Activated CD4-positive, alpha-beta T cell treated with anti-CD3 and anti-CD28 coated beads, Interleukin-2, amount 50 U/mL, for 4 hours (primary cell): ENCODE measurements at regions not wholly inside any gene's neighbourhood (a gene's known extent, or its start where the extent isn't known, plus 50 kb on each side); places are given as distances from the start of the nearest gene placed in this dataset.
"Not testable (repeated sequence)": the region's sequence is repeated elsewhere in the genome, so short reads cannot be mapped to it uniquely, and the experiment has no call there.

ENCODE experiments used
- DNase-seq, 2 experiments: peaks; one replicate each; pipeline ENCODE4 v3.0.0-alpha.2; 2020

DNA sequence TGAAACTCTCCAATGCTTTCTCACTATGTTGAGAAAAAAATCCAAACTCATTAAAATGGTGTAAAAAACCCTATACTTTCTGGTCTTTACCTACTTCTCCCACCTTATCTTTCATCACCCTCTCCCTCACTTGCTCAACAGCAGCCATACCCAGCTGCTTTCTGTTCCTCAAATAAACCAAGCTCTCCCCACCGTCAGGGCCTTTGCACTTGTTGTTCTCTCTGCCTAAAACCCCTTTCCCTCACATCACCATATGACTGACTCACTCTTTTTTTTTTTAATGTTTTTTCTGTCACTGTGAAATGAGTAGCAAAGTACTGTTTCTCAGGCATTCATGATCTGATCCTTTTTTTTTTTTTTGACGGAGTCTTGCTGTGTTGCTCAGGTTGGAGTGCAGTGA is 122.3 kb upstream of the TMEM164 start:
- DNase-seq, result no peak

DNA sequence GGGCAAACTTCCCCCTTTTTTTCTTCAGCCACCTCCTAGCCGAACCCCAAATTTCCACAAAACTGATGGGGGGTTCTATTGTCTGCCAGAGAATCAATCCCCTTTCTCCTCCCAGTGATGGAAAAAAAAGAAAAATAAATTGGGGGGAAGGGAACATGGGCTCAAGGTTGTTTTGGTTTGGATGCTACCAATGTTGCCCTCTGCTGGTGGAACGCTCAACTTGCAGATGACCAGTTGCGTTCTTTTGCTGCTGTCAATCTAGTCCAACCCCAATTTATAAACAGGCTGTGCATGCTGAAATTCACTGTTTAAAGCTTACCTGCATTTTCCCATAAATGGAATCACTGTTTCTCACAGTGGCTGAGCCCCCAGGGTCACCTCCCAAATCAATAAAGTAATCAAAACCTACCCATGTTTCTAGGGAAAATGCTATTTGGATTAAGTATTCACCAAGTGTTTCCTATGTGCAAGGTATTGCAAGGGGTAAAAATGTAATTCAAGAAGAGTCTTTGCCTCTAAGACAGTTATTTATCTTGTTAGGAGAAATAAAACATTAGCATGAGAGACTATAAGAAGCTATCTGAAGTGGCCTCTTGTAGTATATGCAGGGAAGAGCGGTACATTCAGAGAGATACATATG is 116.7 kb upstream of the TMEM164 start:
- peak in 1 of 2 experiments; percentile 5 for DNase-seq

DNA sequence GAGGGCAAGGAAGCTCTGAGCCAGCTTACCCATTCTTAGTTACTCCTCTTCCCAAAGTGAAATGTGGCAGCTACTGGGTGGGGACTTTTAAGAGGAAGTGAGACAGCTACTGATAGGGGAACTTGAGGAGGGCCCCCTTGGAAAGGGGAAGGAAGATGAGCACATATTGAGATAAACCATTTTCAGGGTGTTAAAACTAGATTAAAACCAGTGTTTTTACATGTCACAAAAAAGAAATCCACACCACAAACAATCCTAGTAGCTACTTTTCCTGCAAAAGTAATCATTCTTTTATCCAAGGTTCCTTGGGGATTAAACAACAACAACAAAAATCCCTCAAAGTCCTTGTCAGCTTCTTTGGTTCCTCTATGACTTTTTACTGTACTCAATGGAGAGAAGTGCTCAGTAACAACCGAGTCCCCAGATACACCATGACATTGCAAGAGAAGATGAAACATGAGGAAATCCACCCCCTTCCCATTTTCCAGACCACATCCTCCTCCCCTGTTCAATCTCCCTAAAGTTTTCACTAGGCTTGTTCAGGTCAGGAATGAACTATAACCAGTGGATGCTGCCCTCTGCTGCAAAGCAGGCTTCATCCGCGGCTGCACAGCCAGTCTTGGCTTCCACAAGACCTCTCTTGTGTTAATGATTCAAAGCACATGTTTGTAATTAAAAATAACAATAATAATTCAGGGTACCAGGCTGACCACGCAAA is 113.5 kb upstream of the TMEM164 start:
- no peak for DNase-seq

DNA sequence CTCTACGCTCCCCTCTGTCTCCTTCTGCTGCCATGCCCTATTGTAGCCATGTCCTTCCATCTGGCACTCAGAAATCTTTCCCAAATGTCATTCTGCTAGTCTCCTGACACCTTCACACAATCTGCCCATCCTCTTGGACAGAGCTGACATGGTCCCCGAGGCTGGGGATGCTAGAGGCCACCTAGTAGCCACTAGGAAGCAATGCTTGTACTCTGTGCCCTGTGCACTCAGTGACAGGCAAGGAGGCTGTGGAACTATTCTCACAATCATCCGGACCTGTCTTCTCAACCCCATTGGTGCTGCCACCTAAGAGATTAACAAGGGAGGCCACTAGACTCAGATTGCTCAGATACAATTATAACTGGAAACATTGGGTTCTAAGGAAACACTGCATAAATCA is 112.6 kb upstream of the TMEM164 start:
- DNase-seq, result no peak

DNA sequence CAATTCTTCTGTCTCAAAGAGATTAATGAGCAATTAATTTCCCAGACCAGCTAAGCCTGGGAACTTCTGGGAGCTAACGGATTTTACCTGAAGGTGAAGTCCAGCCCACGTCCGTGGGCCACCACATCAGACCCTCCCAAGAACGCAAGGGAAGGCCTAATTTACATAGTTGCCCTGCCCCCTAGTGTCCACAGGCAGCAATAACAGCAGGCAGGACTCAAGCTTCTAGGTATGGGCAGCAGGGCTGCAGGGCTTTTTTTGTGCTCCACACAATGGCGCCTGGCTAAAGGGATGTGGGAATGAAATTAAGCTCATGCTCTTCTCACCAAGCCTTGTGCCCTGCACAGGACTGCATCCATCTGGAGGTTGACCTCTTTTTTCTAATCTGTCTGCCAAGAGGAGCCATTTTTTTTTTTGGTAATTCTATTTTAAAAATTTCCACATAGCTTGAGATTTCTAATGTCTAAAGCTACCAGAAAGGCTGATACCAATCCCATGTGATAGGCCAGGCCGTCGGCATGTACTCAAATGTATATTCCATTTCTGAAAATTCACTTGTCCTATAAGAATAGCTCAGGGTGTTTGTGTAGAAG is 111.9 kb upstream of the TMEM164 start:
- peak; percentile 7 to 16 for DNase-seq

DNA sequence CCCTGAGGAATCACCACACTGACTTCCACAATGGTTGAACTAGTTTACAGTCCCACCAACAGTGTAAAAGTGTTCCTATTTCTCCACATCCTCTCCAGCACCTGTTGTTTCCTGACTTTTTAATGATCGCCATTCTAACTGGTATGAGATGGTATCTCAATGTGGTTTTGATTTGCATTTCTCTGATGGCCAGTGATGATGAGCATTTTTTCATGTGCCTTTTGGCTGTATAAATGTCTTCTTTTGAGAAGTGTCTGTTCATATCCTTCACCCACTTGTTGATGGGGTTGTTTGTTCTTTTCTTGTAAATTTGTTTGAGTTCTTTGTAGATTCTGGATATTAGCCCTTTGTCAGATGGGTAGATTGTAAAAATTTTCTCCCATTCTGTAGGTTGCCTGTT is 106.9 kb upstream of the TMEM164 start:
- DNase-seq, result not testable (repeated sequence)

DNA sequence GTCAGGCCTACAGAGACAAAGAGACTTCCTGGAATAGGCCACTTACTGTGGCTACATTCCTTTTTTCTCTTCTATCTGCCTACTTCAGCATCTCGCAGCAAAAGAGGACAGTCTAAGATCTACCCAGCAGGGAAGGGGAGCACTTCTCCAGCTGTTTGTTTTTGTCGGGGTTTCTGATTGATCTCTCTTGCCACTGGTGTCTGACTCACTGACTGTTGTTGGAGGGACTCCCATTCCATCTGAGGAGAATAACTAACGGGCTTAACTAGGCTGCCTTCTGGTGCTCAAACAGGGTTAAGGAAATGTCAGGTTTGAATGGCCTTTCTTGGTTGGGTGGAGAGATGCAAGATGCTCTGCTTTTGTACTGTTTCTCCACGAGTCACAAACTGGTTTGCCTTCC is 100.2 kb upstream of the TMEM164 start:
- DNase-seq, result no peak

DNA sequence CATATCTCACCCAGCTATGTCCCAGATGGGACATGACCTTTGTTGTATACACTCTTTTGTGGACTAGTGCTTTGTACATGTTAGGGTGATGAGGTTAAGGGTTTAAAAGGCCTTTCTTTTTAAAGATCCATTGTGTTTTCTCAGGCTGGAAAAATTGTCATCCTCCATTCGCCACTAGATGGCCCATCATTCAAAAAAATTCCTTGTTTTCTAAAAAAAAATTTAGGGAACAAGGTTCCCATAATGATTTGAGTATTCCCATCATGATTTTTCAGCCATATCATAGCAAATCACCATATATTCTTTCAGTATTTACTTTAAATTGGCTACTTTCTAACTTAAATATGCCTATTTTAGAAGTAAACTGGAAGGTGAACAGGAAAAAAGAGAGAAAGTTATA is 91.9 kb upstream of the TMEM164 start:
- no peak for DNase-seq

DNA sequence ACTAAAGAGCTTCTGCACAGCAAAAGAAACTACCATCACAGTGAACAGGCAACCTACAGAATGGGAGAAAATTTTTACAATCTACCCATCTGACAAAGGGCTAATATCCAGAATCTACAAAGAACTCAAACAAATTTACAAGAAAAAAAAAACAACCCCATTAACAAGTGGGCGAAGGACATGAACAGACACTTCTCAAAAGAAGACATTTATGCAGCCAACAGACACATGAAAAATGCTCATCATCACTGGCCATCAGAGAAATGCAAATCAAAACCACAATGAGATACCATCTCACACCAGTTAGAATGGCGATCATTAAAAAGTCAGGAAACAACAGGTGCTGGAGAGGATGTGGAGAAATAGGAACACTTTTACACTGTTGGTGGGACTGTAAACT is 89.9 kb upstream of the TMEM164 start:
- DNase-seq, result not testable (repeated sequence)

DNA sequence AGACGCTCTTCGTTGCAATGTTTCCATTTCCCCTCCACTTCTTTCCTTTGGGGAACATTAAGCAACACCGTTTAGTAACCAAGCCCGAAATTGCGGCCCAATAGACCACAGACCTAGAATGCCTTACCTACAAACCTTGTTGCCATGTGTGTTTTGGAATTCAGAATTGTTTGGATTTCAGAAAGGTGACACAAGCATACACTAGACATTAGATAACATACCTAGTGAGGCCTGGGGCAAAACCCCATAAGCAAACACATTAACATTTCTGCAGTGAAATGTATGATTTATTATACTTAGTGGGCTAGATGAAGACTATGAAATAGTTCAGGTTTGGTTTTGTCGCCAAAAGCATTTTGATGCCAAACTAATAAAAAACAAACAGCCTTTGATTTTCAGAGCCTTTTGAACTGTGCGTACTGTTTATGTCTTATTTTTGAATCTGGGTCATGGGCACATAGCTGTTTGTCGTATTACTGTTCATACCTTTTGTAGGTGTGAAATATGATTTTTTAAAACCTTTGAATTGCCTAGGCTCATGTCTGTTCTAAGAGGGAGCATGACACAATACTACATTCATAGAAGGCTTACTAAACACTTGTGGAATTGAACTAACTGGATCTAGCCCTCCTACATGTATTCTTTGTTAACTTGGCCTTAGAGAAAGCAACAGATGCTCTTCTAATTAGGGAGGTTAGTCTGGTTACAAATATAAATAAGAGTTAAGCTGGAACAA is 88.6 kb upstream of the TMEM164 start:
- DNase-seq, result no peak

DNA sequence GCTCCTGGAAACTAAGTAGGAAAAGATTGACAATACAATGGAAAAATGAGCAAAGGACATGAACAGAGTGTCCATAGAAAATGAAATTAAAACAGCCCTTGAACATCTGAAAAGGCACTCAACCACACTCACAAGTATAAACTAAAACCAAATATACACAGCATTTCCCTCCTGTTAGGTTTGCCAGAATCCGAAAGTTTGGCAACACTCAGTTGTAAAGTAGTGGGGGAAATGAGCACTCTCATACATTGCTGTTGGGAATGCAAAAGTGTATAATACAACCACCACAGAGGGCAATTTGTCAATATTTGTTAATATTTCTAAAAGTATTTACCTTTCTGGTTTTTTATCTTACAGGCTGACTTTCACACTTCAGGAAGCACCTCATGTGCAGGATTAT is 84.2 kb upstream of the TMEM164 start:
- DNase-seq, result no peak

DNA sequence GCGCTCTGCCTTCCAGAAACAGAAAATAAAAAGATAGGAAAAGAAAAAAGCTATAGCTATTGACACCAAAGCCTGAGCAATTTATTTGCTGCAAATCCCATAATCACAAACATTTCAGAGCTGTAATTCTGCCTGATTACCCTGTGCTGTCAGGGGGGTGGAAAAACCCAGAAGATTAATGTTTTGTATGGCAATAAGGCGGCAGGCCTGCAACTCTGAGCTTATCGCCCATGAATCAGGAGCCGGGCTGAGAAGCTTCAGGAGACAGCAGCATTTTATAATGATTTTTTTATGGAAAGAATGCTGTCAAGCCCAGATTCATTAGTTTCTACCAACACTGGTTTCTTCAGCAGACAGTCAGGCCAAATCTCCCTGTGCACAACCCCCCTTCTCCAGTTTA is 82.6 kb upstream of the TMEM164 start:
- no peak for DNase-seq

DNA sequence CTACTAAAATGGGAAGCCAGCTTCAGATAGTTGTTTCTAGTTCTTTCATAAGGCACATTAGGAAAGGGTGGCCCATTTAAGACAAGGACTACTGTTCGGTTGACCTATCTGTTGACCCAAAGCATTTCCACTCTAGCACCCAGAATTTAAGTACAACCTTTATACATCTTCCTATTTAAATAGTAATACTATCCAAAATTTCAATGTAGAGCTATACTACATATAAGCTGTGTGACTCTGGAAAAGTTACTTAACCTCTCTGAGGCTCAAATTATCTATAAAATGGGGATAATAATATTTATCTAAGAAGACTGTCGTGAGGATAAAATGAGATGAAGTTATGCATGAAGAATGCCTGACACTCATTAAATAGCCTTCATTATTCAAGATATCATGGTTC is 82.0 kb upstream of the TMEM164 start:
- DNase-seq, result no peak

DNA sequence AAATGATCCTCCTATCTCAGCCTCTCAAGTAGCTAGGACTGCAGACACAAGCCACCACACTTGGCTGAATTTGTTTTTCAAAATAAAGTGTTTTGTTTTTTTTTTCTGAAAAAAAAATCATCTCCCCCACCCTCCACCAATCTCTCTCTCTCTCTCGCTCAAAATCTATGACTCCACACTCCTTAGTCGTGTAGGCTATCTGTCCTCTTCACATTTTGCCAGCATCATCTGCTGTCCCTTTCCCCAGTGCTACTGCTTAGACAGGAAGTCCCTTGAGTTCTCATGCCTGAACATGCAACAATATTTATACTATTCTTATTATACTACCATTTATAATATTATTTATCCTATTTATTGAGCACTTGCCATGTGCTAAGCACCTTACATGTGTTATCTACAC is 80.7 kb upstream of the TMEM164 start:
- DNase-seq, result no peak

DNA sequence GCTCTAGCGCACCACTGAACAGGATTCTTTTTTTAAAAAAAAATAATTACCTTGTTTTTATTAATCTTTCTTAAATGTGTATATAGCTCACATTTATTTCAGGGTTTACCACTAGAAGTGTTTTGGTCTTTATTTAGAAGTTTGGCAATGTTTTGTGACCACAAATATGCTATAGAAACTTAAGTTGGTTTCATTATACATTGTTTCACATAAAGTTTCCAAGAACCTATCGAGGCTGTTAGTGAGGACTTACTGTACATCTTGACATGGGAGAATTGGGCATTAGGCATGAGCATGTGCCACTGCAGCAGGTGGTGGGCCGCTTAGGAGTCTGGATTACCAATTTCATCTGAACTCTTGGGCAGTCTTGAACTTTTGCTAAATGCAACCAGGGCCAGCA is 77.9 kb upstream of the TMEM164 start:
- not testable (repeated sequence) for DNase-seq

DNA sequence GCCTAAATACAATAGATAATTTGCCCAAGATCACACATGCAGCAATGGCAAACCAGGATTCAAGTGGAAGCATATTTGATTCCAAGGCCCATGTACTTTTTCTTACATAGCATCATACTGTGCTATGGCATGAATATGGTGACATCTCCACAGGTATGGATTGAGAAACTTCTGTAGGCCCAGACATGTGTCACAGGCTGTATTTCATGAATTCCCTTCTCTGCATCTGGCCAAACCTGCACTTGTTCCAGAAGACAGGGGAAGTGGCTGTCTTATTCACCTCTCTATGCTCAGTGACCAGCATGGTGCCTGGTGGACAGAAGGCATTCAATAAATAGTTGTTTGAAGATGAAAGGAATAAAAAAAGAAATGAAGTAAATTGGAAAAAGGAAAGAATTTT is 77.3 kb upstream of the TMEM164 start:
- no peak for DNase-seq

DNA sequence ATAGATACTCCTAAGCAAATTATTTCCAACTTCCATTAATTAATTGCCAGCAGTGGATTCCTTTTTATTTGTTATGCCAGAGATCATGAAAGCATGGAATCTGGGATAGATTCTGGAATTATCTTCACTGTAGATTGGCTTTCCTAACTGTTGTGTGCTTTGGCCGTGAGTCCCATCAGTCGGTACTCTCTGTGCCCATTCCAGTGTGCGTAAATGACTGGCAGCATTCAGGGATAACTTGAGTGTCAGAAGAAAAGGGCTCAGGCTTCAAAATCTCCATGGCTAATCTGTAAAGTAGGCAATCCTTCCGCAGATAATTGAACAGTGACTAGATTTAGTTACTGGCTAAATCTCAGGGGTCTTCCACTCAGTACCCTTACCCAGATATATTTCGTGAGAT is 76.8 kb upstream of the TMEM164 start:
- DNase-seq, result no peak

DNA sequence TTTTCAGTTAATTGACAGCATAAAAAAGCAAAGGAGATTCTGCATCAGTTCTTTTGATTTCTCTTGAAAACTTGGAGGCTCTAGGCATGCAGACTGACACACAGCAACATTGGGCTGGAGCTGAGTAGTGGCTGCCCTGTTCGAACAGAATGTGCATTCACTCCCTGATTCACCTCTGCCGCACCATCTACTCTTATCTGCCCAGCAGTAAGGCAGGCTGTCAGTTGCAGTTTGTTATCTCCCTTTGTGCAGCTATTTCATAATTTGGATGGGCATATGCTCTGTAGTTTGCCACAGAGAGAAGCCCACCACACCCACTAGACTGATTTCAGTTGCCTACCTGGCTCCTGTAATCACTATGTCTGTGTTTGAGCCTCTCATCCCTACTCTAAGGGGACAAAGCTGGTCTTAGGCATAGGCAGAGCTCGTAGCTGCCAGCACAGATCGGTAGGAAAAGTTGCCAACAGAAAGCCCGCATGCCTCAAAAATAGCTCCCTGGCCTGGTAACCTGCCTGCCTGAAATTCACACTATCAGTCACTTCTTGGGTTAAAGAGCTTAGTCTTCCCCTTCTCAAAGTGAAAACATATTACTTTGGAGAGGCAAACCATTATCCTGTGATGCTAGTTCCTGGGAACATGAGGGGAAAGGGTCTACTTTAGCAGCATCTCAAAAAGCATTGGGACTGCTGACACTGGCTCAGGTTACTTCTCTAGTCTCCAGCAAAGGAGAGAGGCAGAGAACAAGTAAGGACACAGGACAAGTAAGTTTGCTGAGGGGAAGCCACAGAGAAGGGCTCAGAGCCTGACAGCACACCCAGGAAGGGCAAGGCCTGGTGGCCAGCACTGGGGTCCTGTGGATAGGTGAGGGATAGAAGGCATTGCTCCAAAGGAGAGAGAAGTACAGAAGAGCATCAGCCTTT is 75.9 kb upstream of the TMEM164 start:
- DNase-seq, result no peak

DNA sequence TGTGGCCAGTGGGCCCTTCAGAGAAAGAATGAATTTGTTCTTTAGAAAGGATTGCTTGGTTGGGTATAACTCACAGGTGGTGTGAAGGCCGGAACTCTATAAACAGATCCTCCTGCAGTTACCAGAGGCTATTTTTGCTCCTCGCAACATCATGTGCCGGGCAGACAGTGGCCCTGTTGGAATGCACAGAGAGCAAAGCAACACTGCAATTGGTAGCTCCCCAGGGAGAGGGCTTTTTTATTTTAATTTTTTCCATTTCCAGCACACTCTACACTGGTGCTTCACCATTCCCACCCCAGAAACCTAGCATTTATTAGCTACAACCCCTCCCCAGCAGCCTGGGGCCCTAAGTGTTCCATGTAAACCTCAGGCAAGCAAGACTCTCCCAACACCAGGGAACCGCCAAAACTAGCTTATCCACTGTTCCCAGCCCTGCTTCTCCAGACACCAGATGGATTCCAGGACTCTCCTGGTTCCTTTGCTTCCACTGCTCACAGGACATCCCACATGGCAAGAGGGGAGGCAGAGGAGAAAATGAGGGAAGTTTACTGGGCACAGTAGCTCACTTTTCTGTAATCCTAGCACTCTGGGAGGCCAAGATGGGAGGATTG is 75.1 kb upstream of the TMEM164 start:
- DNase-seq, result no peak

DNA sequence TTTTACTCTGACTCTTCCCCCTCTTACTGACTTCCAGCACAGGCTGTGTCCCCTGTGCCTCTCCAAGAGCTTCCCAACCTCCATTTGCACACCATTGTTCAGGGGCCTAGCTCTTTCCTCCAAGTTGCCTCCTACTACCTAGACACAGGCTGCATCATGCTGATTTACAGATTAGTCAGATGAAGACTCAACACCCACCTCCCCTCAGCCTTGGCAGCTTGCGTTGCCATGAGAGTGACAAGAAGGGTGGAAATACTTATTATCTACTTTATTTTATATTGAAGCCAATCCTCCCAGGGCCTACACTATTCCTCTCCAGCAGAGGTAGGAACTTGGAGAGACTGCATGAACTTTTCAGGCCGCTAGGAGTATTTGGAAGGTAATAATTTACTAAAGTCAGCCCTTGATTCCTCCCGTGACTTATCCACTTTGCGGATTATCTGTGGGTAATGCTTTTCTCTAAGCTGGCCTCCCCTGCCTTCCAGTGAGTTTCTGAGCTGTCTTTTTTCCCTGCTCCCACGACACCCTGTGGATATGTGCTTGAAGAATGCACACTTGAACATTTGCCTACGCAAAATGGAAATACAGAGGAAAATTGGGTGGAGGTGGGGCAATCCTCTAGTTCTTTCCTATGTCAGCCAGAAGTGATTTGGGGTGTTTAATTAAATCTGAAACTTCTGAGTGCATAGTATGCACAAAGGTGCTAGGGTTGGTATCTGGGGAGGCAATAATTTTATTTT is 74.1 kb upstream of the TMEM164 start:
- no peak for DNase-seq

DNA sequence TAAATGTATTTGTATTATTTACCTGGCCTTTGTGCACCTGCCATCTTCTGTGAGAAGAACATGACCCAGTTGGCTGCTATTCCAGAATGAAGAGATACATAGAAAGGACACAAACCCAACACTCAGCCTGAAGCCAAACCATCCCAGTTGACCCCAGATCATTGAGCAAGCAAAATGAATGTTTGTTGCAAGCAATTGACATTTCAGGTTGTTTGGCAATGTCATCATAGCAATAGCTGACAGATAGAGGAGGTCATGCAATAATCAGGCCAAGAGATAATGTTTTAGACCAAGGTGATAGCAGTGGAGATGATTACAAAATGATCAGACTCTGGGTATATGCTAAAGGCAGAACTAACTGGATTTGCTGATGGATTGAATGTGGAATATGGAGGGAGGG is 71.2 kb upstream of the TMEM164 start:
- DNase-seq, result no peak

DNA sequence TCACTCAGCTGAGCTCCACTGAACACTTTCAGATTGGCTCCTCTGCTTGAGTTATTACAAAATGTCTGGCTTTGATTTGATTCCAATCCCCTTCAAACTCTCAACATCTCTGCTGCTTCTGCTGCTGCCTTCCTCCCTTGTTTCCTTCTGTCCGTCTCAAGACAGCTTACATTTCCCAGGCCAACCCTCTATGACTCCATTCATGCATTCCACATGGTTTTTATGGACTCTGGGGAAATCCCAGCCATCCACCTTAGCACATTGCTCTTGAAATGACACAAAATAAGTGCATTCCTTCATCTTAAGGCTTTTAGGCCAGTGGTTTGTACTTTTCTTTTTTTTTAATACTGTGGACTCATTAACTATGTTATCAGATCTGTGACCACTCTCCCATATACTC is 68.5 kb upstream of the TMEM164 start:
- DNase-seq, result no peak
